ENCODE measurements at regions not wholly inside any gene's neighbourhood (a gene's known extent, or its start where the extent isn't known, plus 50 kb on each side); places are given as distances from the start of the nearest gene placed in this dataset.
"Not testable (repeated sequence)": the region's sequence is repeated elsewhere in the genome, so short reads cannot be mapped to it uniquely, and the experiment has no call there.

DNA sequence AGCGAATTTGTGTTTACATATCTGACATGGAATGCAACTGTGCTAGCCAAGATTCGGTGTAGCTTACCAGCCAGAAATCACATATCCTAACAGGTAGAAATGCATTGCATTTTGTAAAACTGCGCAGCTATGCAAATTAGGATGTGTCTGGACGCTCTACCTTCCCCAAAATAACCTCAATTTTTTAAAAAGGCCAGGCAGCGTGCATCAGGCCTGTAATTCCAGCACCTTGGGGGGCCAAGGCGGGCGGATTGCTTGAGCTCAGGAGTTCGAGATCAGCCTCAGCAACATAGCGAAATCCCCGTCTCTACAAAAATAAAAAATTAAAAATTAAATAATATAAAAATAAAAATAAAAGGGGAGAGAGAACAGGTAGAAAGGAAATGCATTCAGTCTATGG lies 305.0 kb downstream of the TYW1 start:
- no peak for DNase-seq (ENCODE audit: low read depth)

- DNase-seq (ENCODE audit: low read depth): peak; percentile 97
These were observed 305.7 kb downstream of the TYW1 start for GRCh38 chr7:67302113-67303039.

DNA sequence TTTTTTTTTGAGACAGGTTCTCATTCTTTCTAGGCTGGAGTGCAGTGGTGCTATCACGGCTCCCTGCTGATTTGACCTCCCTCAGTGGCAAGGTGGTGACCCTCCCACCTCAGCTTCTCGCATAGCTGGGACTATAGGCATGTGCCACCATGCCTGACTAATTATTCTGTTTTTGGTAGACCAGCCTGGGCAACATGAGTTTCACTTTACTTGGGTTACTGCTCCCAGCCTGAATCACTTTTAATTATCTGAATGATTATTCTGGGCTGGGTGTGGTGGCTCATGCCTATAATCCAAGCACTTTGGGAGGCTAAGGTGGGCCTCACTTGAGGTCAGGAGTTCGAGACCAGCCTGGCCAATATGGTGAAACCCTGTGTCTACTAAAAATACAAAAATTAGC lies 308.2 kb downstream of the TYW1 start:
- not testable (repeated sequence) for DNase-seq (ENCODE audit: low read depth)

DNA sequence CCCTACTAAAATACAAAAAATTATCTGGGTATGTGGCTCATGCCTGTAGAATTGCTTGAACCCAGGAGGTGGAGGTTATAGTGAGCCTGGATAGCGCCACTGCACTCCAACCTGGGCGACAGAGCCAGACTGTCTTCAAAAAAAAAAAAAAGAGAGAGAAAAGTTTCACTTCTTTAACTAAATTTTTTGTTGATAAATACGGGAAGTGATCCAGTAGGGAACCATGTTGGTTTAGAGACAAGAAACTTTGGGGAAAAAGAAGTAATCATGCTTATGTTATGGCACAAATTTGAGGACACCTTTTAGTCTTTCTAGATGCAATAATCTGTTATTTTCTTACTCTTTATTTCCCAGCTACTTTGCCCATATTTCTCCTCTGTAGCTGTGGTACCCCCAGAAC lies 309.7 kb downstream of the TYW1 start:
- no peak for DNase-seq (ENCODE audit: low read depth)

- DNase-seq (ENCODE audit: low read depth): no peak
These were observed 313.3 kb downstream of the TYW1 start for GRCh38 chr7:67309764-67310549.

DNA sequence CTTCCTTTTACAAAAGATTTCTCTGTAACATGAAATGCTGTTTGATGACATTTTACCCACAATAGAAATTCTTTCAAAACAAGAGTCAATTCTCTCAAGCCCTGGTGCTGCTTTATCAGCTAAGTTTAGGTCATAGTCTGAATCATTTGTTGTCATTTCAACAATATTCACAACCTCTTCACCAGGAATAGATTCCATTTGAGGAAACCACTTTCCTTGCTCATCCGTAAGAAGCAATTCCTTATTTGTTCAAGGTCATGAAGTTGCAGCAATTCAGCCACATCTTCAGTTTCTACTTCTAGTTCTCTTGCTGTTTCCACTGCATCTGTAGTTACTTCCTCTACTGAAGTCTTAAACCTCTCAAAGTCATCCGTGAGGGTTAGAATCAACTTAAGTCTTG lies 315.3 kb downstream of the TYW1 start:
- peak; percentile 43 for DNase-seq (ENCODE audit: low read depth)

- DNase-seq (ENCODE audit: low read depth): no peak
These were observed 316.6 kb downstream of the TYW1 start for GRCh38 chr7:67313213-67313612.

GRCh38 chr7:67316902-67317301 lies 320.3 kb downstream of the TYW1 start:
- DNase-seq (ENCODE audit: low read depth): not testable (repeated sequence)

GRCh38 chr7:67328257-67328656 lies 331.6 kb downstream of the TYW1 start:
- not testable (repeated sequence) for DNase-seq (ENCODE audit: low read depth)

GRCh38 chr7:67335165-67335564 lies 338.5 kb downstream of the TYW1 start:
- DNase-seq (ENCODE audit: low read depth): not testable (repeated sequence)

GRCh38 chr7:67335663-67336062 lies 339.0 kb downstream of the TYW1 start:
- not testable (repeated sequence) for DNase-seq (ENCODE audit: low read depth)

- not testable (repeated sequence) for DNase-seq (ENCODE audit: low read depth)
These were observed 341.9 kb downstream of the TYW1 start for GRCh38 chr7:67338545-67338944.

- DNase-seq (ENCODE audit: low read depth): no peak
These were observed 344.6 kb downstream of the TYW1 start for GRCh38 chr7:67341153-67341768.

DNA sequence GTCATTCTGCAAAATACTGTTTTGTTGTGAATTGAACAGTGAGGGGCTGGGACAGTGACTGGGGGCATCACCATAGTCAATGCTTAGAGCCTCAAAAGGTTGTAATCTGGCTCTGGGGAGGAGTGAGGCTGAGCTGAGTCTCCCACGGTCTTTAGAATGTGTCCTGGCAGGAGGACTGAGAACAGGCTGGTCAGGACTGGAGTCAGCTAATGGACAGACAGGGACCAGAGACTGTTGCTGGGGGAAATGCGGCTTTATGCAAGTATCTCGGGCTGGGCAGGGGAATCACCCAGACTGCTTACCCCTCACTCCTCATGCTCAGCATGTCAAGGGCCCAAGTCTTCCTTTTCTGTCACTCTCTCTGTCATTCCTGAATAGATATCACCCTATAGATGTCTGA lies 346.5 kb downstream of the TYW1 start:
- DNase-seq (ENCODE audit: low read depth): no peak

DNA sequence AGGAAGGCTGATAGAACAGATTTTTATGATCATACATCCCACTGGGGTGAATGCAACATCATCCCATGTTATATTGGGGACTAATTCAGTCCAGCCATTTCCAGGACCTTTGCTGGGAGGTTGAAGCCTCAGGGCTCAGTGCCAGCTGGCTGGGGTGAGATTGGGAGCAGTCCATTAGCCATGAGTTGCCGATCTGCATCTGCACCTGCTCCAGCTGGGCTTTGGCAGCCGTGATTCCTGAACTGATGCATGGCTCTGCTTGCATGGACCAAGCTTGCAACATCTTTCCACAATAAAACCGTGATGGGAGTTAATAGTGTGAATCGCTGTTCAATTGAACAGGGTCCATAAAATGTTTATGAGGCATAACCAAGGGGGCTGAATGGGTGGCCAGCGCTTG lies 346.9 kb downstream of the TYW1 start:
- no peak for DNase-seq (ENCODE audit: low read depth)

DNA sequence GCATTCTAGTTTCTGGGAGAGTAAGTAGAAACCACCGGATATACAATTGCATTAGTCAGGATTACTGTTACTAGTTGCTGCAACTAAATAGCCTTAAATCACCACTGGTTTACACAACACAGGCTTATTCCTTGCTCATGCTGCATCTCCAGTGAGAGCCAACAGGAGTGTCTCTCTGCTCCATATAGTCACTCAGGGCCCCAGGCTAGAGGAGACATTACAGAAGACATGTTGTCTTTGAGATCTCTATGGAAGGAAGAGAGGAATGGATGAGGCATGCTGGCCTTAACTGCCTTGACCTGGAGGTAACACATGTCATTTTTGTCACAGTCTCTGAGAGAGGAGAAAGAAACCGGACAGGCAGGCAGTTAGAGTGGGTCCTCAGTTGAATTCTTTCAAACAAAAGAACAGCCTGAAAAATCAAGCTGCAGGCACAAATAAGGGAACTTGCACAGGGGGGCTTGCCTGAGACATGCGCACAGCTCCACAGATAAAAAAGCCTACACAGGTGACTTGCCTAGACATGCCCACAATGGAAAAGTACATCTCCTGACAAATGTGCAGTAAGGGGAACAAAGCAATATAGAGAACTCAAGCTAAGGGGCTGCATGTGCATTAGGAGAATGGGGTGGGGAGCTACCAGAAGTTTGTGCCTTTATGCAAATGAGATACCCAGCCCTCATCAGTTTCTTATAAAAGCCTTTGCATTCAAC lies 348.0 kb downstream of the TYW1 start:
- no peak for DNase-seq (ENCODE audit: low read depth)

DNA sequence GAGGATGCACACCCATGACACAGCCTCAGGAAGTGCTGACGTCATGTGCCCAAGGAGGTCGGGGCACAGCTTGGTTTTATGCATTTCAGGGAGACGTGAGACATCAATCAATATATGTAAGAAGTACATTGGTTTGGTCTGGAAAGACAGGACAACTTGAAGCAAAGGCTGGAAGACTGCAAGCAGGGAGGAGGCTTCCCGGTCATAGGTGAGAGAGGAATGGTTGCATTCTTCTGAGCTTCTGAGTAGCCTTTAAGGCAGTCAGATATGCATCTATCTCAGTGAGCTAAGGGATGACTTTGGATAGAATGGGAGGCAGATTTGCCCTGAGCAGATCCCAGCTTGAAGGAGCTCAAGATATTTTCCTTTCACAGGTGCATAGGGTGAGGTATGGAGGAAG lies 349.5 kb downstream of the TYW1 start:
- DNase-seq (ENCODE audit: low read depth): no peak

DNA sequence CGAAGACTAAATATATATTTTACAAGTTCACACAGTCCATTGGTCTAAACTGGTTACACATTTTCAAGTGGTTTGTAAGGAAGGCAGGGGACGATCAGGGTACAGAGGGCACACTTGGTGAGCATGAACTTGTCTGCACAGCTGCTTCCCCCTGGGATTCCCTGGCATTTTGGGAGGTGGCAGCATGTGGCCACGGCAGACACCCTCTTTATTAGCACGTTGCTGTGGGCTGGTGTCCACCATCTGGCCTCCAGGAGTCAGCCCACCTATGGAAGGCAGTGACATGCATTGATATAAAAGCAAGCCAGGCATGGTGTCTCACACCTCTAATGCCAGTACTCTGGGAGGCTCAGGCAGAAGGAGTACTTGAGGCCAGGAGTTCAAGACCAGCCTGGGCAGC lies 350.2 kb downstream of the TYW1 start:
- DNase-seq (ENCODE audit: low read depth): no peak

- no peak for DNase-seq (ENCODE audit: low read depth)
These were observed 351.5 kb downstream of the TYW1 start for GRCh38 chr7:67348171-67348570.

- DNase-seq (ENCODE audit: low read depth): not testable (repeated sequence)
These were observed 361.0 kb downstream of the TYW1 start for GRCh38 chr7:67357653-67358052.

GRCh38 chr7:67358316-67358715 lies 361.7 kb downstream of the TYW1 start:
- not testable (repeated sequence) for DNase-seq (ENCODE audit: low read depth)

- DNase-seq (ENCODE audit: low read depth): not testable (repeated sequence)
These were observed 362.1 kb downstream of the TYW1 start for GRCh38 chr7:67358738-67359137.
